Breast epithelium (tissue), 3 donors: ENCODE measurements at regions not wholly inside any gene's neighbourhood (a gene's known extent, or its start where the extent isn't known, plus 50 kb on each side); places are given as distances from the start of the nearest gene placed in this dataset.

ENCODE experiments used
- POLR2A ChIP-seq: fragments of 450-650 bp; IDR thresholded peaks from one replicate; pipeline ENCODE4 v1.6.1; 2016; ENCODE audit warnings: antibody characterized with exemption, mild to moderate bottlenecking, moderate library complexity
- TF ChIP-seq, protein P1 (sequence below), 3 donors: fragments of 450-650 bp; IDR thresholded peaks; one replicate each; pipeline ENCODE4 v1.5.1; 2016 to 2017; ENCODE audit warnings: antibody characterized with exemption in 3 of 3, mild to moderate bottlenecking in 3 of 3, moderate library complexity in 3 of 3

DNA sequence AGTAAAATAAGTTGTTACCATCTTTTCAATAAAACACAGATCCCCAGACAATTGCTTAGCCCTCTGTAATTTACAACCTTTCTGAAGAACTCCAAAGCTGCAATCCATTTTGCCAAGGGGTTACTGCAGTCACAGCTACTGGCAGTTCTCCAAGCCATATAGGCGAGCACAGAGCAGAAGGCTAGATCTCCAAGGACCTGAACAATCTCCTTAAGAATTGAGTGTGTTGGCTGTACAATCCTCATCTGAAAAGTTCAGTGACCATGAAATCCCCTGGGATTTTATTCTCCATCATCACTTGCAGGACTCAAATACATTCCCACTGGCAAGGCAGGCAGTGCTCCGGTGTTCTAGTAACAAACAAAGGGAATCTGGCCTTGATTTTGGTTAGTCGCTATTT lies 103.9 kb upstream of the LRP1B start:
- TF ChIP-seq, protein P1, sequence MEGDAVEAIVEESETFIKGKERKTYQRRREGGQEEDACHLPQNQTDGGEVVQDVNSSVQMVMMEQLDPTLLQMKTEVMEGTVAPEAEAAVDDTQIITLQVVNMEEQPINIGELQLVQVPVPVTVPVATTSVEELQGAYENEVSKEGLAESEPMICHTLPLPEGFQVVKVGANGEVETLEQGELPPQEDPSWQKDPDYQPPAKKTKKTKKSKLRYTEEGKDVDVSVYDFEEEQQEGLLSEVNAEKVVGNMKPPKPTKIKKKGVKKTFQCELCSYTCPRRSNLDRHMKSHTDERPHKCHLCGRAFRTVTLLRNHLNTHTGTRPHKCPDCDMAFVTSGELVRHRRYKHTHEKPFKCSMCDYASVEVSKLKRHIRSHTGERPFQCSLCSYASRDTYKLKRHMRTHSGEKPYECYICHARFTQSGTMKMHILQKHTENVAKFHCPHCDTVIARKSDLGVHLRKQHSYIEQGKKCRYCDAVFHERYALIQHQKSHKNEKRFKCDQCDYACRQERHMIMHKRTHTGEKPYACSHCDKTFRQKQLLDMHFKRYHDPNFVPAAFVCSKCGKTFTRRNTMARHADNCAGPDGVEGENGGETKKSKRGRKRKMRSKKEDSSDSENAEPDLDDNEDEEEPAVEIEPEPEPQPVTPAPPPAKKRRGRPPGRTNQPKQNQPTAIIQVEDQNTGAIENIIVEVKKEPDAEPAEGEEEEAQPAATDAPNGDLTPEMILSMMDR (IDR thresholded peaks at IDR 0.05), result no peak
- TF ChIP-seq POLR2A, result no peak
